GM23338 (cell line): ENCODE measurements at regions not wholly inside any gene's neighbourhood (a gene's known extent, or its start where the extent isn't known, plus 50 kb on each side); places are given as distances from the start of the nearest gene placed in this dataset.

Source experiments
- ATAC-seq: fragments of 200-7000 bp; cut with Tn5 transposase; 3 replicates; pipeline ENCODE4 v1.9.1; 2020
- DNase-seq: peaks from one replicate; pipeline ENCODE4 v3.0.0-alpha.2; 2015; ENCODE audit warnings: low spot score
- H2AFZ ChIP-seq: fragments of 200-600 bp; sonication (generic); 2 replicates; pipeline ENCODE4 v1.8.0; 2016; ENCODE audit warnings: antibody characterized with exemption, mild to moderate bottlenecking, moderate library complexity
- H3F3A ChIP-seq: fragments of 200-600 bp; sonication (generic); replicated peaks from 2 replicates; pipeline ENCODE4 v1.8.0; 2017; ENCODE audit warnings: antibody characterized with exemption, mixed run types, low read depth
- H3K27ac ChIP-seq: fragments of 200-600 bp; sonication (generic); 2 replicates; pipeline ENCODE4 v1.6.1; 2016; ENCODE audit warnings: low read depth
- H3K27me3 ChIP-seq: fragments of 200-600 bp; sonication (generic); 2 replicates; pipeline ENCODE4 v1.8.0; 2016; ENCODE audit warnings: mild to moderate bottlenecking, mixed run types, moderate library complexity; ENCODE audit not compliant: insufficient read depth
- H3K36me3 ChIP-seq: fragments of 200-600 bp; sonication (generic); 2 replicates; pipeline ENCODE4 v1.8.0; 2016; ENCODE audit warnings: mild to moderate bottlenecking; ENCODE audit not compliant: insufficient read depth
- H3K4me1 ChIP-seq: fragments of 200-600 bp; sonication (generic); 2 replicates; pipeline ENCODE4 v1.8.0; 2016; ENCODE audit warnings: mild to moderate bottlenecking, moderate library complexity; ENCODE audit not compliant: insufficient read depth
- H3K4me2 ChIP-seq: fragments of 200-600 bp; sonication (generic); 2 replicates; pipeline ENCODE4 v1.7.1; 2017; ENCODE audit warnings: mixed run types
- H3K4me3 ChIP-seq: fragments of 200-600 bp; sonication (generic); 2 replicates; pipeline ENCODE4 v1.6.1; 2016; ENCODE audit warnings: mixed run types
- H3K79me2 ChIP-seq: fragments of 200-600 bp; sonication (generic); replicated peaks from 2 replicates; pipeline ENCODE4 v1.8.0; 2017; ENCODE audit warnings: mild to moderate bottlenecking; ENCODE audit not compliant: insufficient read depth
- H3K9me2 ChIP-seq: fragments of 200-600 bp; sonication (generic); 2 replicates; pipeline ENCODE4 v1.8.0; 2017; ENCODE audit not compliant: insufficient read depth
- H4K20me1 ChIP-seq: fragments of 200-600 bp; sonication (generic); replicated peaks from 2 replicates; pipeline ENCODE4 v1.8.0; 2017; ENCODE audit warnings: mild to moderate bottlenecking; ENCODE audit not compliant: insufficient read depth
- H3K27ac Mint-ChIP-seq: 2 replicates; pipeline ENCODE4 v1.8.0; 2020; ENCODE audit warnings: inconsistent platforms, mild to moderate bottlenecking, moderate library complexity, mixed read lengths
- H3K27me3 Mint-ChIP-seq: 3 replicates; pipeline ENCODE4 v1.8.0; 2022; ENCODE audit warnings: low read depth, mild to moderate bottlenecking, moderate library complexity, mixed read lengths, inconsistent platforms; ENCODE audit not compliant: insufficient read depth, poor library complexity
- H3K36me3 Mint-ChIP-seq: 3 replicates; pipeline ENCODE4 v1.8.0; 2021; ENCODE audit warnings: low read depth, mild to moderate bottlenecking, inconsistent platforms, moderate library complexity, mixed read lengths
- H3K4me1 Mint-ChIP-seq: 3 replicates; pipeline ENCODE4 v1.8.0; 2020; ENCODE audit warnings: mild to moderate bottlenecking, inconsistent platforms, mixed read lengths
- H3K4me3 Mint-ChIP-seq: 3 replicates; pipeline ENCODE4 v1.8.0; 2021; ENCODE audit warnings: moderate library complexity, mild to moderate bottlenecking, inconsistent platforms, mixed read lengths
- H3K9me3 Mint-ChIP-seq: 3 replicates; pipeline ENCODE4 v1.8.0; 2020; ENCODE audit warnings: moderate library complexity, mild to moderate bottlenecking, inconsistent platforms, mixed read lengths
- CREB1 ChIP-seq: fragments of 250-450 bp; sonication (Bioruptor Pico); IDR thresholded peaks from 2 replicates; pipeline ENCODE4 v1.5.0; 2020; ENCODE audit warnings: low read depth, mild to moderate bottlenecking, moderate library complexity
- CTCF ChIP-seq, 2 experiments: fragments of 200-600 bp in 1 of 2; sonication (generic) in 1 of 2; conservative IDR thresholded peaks; 2 replicates each; pipeline versions ENCODE4 v1.5.1 to v1.6.1; 2016 to 2017; ENCODE audit warnings: antibody characterized with exemption in 2 of 2, low read depth in 2 of 2, mild to moderate bottlenecking in 2 of 2, moderate library complexity in 1 of 2
- ETS1 ChIP-seq: IDR thresholded peaks from 2 replicates; pipeline ENCODE4 v1.6.1; 2016; ENCODE audit warnings: antibody characterized with exemption
- EZH2 ChIP-seq: fragments of 200-600 bp; sonication (generic); IDR thresholded peaks from one replicate; pipeline ENCODE4 v1.8.0; 2017; ENCODE audit warnings: antibody characterized with exemption, mild to moderate bottlenecking, low read depth; ENCODE audit not compliant: unreplicated experiment
- EZH2phosphoT487 ChIP-seq: fragments of 200-600 bp; sonication (generic); IDR thresholded peaks from one replicate; pipeline ENCODE4 v1.8.1; 2018; ENCODE audit warnings: antibody characterized with exemption; ENCODE audit not compliant: unreplicated experiment
- JUNB ChIP-seq: IDR thresholded peaks from one replicate; pipeline ENCODE4 v1.6.1; 2016; ENCODE audit warnings: antibody characterized with exemption; ENCODE audit not compliant: unreplicated experiment
- NANOG ChIP-seq: IDR thresholded peaks from 2 replicates; pipeline ENCODE4 v1.6.1; 2016; ENCODE audit warnings: antibody characterized with exemption, borderline replicate concordance
- POLR2AphosphoS5 ChIP-seq: IDR thresholded peaks from 2 replicates; pipeline ENCODE4 v1.6.1; 2016; ENCODE audit warnings: antibody characterized with exemption, low read depth
- STAT1 ChIP-seq: IDR thresholded peaks from one replicate; pipeline ENCODE4 v1.6.1; 2016; ENCODE audit warnings: antibody characterized with exemption; ENCODE audit not compliant: unreplicated experiment
- ZNF331 ChIP-seq: fragments of 250-450 bp; sonication (Bioruptor Pico); IDR thresholded peaks from 2 replicates; pipeline ENCODE4 v1.5.0; 2020; ENCODE audit warnings: low read depth, mild to moderate bottlenecking, moderate library complexity
- TF ChIP-seq, protein P1 (sequence below): fragments of 250-450 bp; sonication (Bioruptor Pico); IDR thresholded peaks from 2 replicates; pipeline ENCODE4 v1.5.0; 2020; ENCODE audit warnings: mild to moderate bottlenecking, moderate library complexity
- TF ChIP-seq, protein P2 (sequence below): IDR thresholded peaks from one replicate; pipeline ENCODE4 v1.6.1; 2018; ENCODE audit warnings: antibody characterized with exemption; ENCODE audit not compliant: unreplicated experiment

- no peaks in the 10 kb centered on the region for H3K79me2 ChIP-seq
- Mint-ChIP-seq H3K27me3 (no peaks in the 10 kb centered on the region), H3K4me1 (no peaks in the 10 kb centered on the region; the same call in 2 of the 3 replicates), H3K9me3 (no peaks in the 10 kb centered on the region), H3K4me3 (no peak overlapping the region), H3K36me3 (no peaks in the 10 kb centered on the region), H3K27ac (no peak overlapping the region)
- TF ChIP-seq ETS1 (no peak), EZH2phosphoT487 (no peak), CREB1 (CRISPR knock-in tag) (no peak), STAT1 (no peak), EZH2 (no peak), NANOG (no peak), CTCF (conservative IDR thresholded peaks at IDR 0.05; ENCODE audit: low read depth in 2 of 2) (no peak), ZNF331 (no peak), JUNB (no peak), POLR2AphosphoS5 (no peak)
- TF ChIP-seq, protein P1, sequence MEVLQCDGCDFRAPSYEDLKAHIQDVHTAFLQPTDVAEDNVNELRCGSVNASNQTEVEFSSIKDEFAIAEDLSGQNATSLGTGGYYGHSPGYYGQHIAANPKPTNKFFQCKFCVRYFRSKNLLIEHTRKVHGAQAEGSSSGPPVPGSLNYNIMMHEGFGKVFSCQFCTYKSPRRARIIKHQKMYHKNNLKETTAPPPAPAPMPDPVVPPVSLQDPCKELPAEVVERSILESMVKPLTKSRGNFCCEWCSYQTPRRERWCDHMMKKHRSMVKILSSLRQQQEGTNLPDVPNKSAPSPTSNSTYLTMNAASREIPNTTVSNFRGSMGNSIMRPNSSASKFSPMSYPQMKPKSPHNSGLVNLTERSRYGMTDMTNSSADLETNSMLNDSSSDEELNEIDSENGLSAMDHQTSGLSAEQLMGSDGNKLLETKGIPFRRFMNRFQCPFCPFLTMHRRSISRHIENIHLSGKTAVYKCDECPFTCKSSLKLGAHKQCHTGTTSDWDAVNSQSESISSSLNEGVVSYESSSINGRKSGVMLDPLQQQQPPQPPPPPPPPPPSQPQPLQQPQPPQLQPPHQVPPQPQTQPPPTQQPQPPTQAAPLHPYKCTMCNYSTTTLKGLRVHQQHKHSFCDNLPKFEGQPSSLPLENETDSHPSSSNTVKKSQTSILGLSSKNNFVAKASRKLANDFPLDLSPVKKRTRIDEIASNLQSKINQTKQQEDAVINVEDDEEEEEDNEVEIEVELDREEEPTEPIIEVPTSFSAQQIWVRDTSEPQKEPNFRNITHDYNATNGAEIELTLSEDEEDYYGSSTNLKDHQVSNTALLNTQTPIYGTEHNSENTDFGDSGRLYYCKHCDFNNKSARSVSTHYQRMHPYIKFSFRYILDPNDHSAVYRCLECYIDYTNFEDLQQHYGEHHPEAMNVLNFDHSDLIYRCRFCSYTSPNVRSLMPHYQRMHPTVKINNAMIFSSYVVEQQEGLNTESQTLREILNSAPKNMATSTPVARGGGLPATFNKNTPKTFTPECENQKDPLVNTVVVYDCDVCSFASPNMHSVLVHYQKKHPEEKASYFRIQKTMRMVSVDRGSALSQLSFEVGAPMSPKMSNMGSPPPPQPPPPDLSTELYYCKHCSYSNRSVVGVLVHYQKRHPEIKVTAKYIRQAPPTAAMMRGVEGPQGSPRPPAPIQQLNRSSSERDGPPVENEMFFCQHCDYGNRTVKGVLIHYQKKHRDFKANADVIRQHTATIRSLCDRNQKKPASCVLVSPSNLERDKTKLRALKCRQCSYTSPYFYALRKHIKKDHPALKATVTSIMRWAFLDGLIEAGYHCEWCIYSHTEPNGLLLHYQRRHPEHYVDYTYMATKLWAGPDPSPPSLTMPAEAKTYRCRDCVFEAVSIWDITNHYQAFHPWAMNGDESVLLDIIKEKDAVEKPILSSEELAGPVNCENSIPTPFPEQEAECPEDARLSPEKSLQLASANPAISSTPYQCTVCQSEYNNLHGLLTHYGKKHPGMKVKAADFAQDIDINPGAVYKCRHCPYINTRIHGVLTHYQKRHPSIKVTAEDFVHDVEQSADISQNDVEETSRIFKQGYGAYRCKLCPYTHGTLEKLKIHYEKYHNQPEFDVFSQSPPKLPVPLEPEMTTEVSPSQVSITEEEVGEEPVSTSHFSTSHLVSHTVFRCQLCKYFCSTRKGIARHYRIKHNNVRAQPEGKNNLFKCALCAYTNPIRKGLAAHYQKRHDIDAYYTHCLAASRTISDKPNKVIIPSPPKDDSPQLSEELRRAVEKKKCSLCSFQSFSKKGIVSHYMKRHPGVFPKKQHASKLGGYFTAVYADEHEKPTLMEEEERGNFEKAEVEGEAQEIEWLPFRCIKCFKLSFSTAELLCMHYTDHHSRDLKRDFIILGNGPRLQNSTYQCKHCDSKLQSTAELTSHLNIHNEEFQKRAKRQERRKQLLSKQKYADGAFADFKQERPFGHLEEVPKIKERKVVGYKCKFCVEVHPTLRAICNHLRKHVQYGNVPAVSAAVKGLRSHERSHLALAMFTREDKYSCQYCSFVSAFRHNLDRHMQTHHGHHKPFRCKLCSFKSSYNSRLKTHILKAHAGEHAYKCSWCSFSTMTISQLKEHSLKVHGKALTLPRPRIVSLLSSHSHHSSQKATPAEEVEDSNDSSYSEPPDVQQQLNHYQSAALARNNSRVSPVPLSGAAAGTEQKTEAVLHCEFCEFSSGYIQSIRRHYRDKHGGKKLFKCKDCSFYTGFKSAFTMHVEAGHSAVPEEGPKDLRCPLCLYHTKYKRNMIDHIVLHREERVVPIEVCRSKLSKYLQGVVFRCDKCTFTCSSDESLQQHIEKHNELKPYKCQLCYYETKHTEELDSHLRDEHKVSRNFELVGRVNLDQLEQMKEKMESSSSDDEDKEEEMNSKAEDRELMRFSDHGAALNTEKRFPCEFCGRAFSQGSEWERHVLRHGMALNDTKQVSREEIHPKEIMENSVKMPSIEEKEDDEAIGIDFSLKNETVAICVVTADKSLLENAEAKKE (CRISPR knock-in tag), result no peak
- TF ChIP-seq, protein P2, sequence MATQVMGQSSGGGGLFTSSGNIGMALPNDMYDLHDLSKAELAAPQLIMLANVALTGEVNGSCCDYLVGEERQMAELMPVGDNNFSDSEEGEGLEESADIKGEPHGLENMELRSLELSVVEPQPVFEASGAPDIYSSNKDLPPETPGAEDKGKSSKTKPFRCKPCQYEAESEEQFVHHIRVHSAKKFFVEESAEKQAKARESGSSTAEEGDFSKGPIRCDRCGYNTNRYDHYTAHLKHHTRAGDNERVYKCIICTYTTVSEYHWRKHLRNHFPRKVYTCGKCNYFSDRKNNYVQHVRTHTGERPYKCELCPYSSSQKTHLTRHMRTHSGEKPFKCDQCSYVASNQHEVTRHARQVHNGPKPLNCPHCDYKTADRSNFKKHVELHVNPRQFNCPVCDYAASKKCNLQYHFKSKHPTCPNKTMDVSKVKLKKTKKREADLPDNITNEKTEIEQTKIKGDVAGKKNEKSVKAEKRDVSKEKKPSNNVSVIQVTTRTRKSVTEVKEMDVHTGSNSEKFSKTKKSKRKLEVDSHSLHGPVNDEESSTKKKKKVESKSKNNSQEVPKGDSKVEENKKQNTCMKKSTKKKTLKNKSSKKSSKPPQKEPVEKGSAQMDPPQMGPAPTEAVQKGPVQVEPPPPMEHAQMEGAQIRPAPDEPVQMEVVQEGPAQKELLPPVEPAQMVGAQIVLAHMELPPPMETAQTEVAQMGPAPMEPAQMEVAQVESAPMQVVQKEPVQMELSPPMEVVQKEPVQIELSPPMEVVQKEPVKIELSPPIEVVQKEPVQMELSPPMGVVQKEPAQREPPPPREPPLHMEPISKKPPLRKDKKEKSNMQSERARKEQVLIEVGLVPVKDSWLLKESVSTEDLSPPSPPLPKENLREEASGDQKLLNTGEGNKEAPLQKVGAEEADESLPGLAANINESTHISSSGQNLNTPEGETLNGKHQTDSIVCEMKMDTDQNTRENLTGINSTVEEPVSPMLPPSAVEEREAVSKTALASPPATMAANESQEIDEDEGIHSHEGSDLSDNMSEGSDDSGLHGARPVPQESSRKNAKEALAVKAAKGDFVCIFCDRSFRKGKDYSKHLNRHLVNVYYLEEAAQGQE, result no peak
- H2AFZ ChIP-seq, result no peak overlapping the region
- H3K36me3 ChIP-seq, result no peaks in the 10 kb centered on the region
- no peak overlapping the region for H3K27ac ChIP-seq
- H3K9me2 ChIP-seq, result no peaks in the 10 kb centered on the region
- H3K4me3 ChIP-seq, result no peak overlapping the region
- H3F3A ChIP-seq, result no peaks in the 10 kb centered on the region
- H3K4me2 ChIP-seq, result no peak overlapping the region
- no peaks in the 10 kb centered on the region for H4K20me1 ChIP-seq
- DNase-seq (no peak), ATAC-seq (no peak)
- H3K4me1 ChIP-seq, result no peaks in the 10 kb centered on the region
- no peaks in the 10 kb centered on the region for H3K27me3 ChIP-seq
These were observed 440.1 kb downstream of the ZEB2 start for GRCh38 chr2:144079803-144080202.
